DND-41 (cell line): ENCODE measurements at regions not wholly inside any gene's neighbourhood (a gene's known extent, or its start where the extent isn't known, plus 50 kb on each side); places are given as distances from the start of the nearest gene placed in this dataset.
"Not testable (repeated sequence)": the region's sequence is repeated elsewhere in the genome, so short reads cannot be mapped to it uniquely, and the experiment has no call there.

Source experiments
- CTCF ChIP-seq: IDR thresholded peaks from 2 replicates; pipeline ENCODE4 v1.5.1; 2012; ENCODE audit warnings: borderline replicate concordance, low read length, moderate library complexity, mild to moderate bottlenecking; ENCODE audit not compliant: poor library complexity, severe bottlenecking; ENCODE audit errors: extremely low read depth
- EZH2 ChIP-seq: IDR thresholded peaks from 3 replicates; pipeline ENCODE4 v1.6.1; 2012; ENCODE audit warnings: borderline replicate concordance, low read depth, mild to moderate bottlenecking, moderate library complexity, low read length, inconsistent platforms; ENCODE audit not compliant: severe bottlenecking

- not testable (repeated sequence) for TF ChIP-seq CTCF, EZH2
Measured at GRCh38 chr10:120059790-120060189, 167.3 kb downstream of the SEC23IP start.
